ENCODE measurements at regions not wholly inside any gene's neighbourhood (a gene's known extent, or its start where the extent isn't known, plus 50 kb on each side); places are given as distances from the start of the nearest gene placed in this dataset.

DNA sequence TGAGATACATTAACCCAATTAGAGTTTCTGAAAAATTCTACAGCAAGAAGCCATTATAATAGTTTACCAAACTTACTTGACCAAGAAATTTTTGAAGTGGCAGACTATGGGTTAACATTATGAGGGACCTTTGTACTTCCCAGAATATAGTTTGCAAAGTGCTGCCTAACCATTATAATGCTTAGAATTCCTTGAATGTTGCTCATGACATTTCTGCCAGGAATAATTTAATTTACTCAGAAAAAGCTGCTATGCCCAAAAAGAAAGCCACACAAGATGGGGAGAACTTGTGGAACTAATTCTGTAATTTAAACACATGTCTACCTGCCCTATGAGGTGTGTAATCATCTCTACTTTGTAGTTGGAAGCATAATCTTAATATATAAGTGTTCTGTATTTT, 58.1 kb upstream of the MYCBP2 start:
- no peak overlapping the region for H2AFZ ChIP-seq (ENCODE audit: low read depth, low read length, poor library complexity, severe bottlenecking)
- intact Hi-C loops (cut with micrococcal nuclease): no loop called here
- H3K9ac ChIP-seq (ENCODE audit: low read length): no peak overlapping the region
- ATAC-seq (no peak), DNase-seq (ENCODE audit: low read depth, low spot score) (no peak)
- no peaks in the 10 kb centered on the region for H3K36me3 ChIP-seq (ENCODE audit: control insufficient read depth in 1 of 2, insufficient read depth in 2 of 2, low read length in 2 of 2)
- H4K20me1 ChIP-seq (ENCODE audit: insufficient read depth): no peaks in the 10 kb centered on the region
- peaks cover 23% of the 10 kb centered on the region for H3K27me3 ChIP-seq (ENCODE audit: insufficient read depth, low read length)
- ChIA-PET RAD21 (ENCODE audit: low non-redundant PET in 1 of 2, low total read pairs in 2 of 2, uncharacterized antibody in 2 of 2, unreplicated experiment in 2 of 2) (no interaction called here), POLR2A (no interaction called here), CTCF (no interaction called here)
- TF ChIP-seq, protein P1, sequence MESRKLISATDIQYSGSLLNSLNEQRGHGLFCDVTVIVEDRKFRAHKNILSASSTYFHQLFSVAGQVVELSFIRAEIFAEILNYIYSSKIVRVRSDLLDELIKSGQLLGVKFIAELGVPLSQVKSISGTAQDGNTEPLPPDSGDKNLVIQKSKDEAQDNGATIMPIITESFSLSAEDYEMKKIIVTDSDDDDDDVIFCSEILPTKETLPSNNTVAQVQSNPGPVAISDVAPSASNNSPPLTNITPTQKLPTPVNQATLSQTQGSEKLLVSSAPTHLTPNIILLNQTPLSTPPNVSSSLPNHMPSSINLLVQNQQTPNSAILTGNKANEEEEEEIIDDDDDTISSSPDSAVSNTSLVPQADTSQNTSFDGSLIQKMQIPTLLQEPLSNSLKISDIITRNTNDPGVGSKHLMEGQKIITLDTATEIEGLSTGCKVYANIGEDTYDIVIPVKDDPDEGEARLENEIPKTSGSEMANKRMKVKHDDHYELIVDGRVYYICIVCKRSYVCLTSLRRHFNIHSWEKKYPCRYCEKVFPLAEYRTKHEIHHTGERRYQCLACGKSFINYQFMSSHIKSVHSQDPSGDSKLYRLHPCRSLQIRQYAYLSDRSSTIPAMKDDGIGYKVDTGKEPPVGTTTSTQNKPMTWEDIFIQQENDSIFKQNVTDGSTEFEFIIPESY (IDR thresholded peaks at IDR 0.05; ENCODE audit: extremely low read depth, insufficient replicate concordance, low read length): no peak
- no peak for TF ChIP-seq EZH2 (IDR thresholded peaks at IDR 0.05)
- no peak for TF ChIP-seq FOSL1 (IDR thresholded peaks at IDR 0.05; ENCODE audit: low read depth)
- TF ChIP-seq, protein P2, sequence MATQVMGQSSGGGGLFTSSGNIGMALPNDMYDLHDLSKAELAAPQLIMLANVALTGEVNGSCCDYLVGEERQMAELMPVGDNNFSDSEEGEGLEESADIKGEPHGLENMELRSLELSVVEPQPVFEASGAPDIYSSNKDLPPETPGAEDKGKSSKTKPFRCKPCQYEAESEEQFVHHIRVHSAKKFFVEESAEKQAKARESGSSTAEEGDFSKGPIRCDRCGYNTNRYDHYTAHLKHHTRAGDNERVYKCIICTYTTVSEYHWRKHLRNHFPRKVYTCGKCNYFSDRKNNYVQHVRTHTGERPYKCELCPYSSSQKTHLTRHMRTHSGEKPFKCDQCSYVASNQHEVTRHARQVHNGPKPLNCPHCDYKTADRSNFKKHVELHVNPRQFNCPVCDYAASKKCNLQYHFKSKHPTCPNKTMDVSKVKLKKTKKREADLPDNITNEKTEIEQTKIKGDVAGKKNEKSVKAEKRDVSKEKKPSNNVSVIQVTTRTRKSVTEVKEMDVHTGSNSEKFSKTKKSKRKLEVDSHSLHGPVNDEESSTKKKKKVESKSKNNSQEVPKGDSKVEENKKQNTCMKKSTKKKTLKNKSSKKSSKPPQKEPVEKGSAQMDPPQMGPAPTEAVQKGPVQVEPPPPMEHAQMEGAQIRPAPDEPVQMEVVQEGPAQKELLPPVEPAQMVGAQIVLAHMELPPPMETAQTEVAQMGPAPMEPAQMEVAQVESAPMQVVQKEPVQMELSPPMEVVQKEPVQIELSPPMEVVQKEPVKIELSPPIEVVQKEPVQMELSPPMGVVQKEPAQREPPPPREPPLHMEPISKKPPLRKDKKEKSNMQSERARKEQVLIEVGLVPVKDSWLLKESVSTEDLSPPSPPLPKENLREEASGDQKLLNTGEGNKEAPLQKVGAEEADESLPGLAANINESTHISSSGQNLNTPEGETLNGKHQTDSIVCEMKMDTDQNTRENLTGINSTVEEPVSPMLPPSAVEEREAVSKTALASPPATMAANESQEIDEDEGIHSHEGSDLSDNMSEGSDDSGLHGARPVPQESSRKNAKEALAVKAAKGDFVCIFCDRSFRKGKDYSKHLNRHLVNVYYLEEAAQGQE (IDR thresholded peaks at IDR 0.05; ENCODE audit: low read depth): no peak
- TF ChIP-seq POLR2A (IDR thresholded peaks at IDR 0.05; ENCODE audit: borderline replicate concordance, extremely low read depth, insufficient read depth, insufficient read length): no peak
- no peak for TF ChIP-seq JUND (IDR thresholded peaks at IDR 0.05)
- H3K9me3 ChIP-seq (ENCODE audit: control insufficient read depth in 1 of 2, insufficient read depth in 1 of 2, low read depth in 1 of 2, low read length in 2 of 2): no peaks in the 10 kb centered on the region
- BruUV-seq (replicated peaks): no TSS peak
- H3K27ac ChIP-seq (ENCODE audit: low read depth, low read length): no peak overlapping the region
- no peak overlapping the region for H3K4me2 ChIP-seq (ENCODE audit: low read length)
- no peaks in the 10 kb centered on the region for H3K4me1 ChIP-seq (ENCODE audit: control insufficient read depth in 1 of 2, insufficient read depth in 2 of 2, low read length in 2 of 2)
- H3K9me2 ChIP-seq (ENCODE audit: insufficient read depth): no peaks in the 10 kb centered on the region
- H3K79me2 ChIP-seq (ENCODE audit: insufficient read depth, low read length): no peaks in the 10 kb centered on the region
- H3K4me3 ChIP-seq (replicated peaks in 1 of 2; ENCODE audit: low read depth in 1 of 2, low read length in 2 of 2): no peak overlapping the region
